ENCODE measurements at regions not wholly inside any gene's neighbourhood (a gene's known extent, or its start where the extent isn't known, plus 50 kb on each side); places are given as distances from the start of the nearest gene placed in this dataset.

DNA sequence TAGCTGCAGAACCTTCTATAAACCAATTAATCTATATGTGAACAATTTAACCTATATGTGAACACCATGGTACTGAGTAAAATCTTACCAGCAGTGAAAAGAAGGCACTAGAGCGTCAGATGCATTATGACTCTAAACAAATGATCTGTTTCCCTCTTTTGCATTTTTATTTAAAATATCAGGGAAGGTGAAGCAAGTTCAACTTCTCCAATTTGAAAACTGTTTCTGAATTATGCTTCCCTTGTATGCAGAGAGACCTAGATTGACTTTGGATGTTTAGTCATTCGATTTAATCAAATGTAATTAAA, 80.9 kb downstream of the DAD1 start:
- TF ChIP-seq, protein P1, sequence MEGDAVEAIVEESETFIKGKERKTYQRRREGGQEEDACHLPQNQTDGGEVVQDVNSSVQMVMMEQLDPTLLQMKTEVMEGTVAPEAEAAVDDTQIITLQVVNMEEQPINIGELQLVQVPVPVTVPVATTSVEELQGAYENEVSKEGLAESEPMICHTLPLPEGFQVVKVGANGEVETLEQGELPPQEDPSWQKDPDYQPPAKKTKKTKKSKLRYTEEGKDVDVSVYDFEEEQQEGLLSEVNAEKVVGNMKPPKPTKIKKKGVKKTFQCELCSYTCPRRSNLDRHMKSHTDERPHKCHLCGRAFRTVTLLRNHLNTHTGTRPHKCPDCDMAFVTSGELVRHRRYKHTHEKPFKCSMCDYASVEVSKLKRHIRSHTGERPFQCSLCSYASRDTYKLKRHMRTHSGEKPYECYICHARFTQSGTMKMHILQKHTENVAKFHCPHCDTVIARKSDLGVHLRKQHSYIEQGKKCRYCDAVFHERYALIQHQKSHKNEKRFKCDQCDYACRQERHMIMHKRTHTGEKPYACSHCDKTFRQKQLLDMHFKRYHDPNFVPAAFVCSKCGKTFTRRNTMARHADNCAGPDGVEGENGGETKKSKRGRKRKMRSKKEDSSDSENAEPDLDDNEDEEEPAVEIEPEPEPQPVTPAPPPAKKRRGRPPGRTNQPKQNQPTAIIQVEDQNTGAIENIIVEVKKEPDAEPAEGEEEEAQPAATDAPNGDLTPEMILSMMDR (conservative IDR thresholded peaks at IDR 0.05): no peak
- TF ChIP-seq EZH2 (IDR thresholded peaks at IDR 0.05; ENCODE audit: low read depth): no peak
- H3K4me1 ChIP-seq (replicated peaks; ENCODE audit: insufficient read depth): no peaks in the 10 kb centered on the region
- no peaks in the 10 kb centered on the region for H3K9me2 ChIP-seq (ENCODE audit: insufficient read depth)
- no peaks in the 10 kb centered on the region for H3K9me3 ChIP-seq (ENCODE audit: insufficient read depth, low read depth)
- H3K27ac ChIP-seq: no peak overlapping the region
- H3K79me2 ChIP-seq (ENCODE audit: low read depth): no peaks in the 10 kb centered on the region
- no peaks in the 10 kb centered on the region for H3K27me3 ChIP-seq (ENCODE audit: insufficient read depth, low read depth)
- H4K20me1 ChIP-seq (ENCODE audit: insufficient read depth): no peaks in the 10 kb centered on the region
- no peak overlapping the region for H2AFZ ChIP-seq
- ChIA-PET CTCF (no interaction called here), POLR2A (ENCODE audit: unreplicated experiment) (no interaction called here)
- BruUV-seq (replicated peaks): no TSS peak
- H3K4me3 ChIP-seq: no peak overlapping the region
- no peak overlapping the region for H3K4me2 ChIP-seq
- no peaks in the 10 kb centered on the region for H3F3A ChIP-seq (ENCODE audit: insufficient read depth, low read depth)
- H3K36me3 ChIP-seq (ENCODE audit: low read depth): no peaks in the 10 kb centered on the region
- DNase-seq: no peak
- intact Hi-C loops (cut with micrococcal nuclease; ENCODE audit: unreplicated experiment): no loop called here

DNA sequence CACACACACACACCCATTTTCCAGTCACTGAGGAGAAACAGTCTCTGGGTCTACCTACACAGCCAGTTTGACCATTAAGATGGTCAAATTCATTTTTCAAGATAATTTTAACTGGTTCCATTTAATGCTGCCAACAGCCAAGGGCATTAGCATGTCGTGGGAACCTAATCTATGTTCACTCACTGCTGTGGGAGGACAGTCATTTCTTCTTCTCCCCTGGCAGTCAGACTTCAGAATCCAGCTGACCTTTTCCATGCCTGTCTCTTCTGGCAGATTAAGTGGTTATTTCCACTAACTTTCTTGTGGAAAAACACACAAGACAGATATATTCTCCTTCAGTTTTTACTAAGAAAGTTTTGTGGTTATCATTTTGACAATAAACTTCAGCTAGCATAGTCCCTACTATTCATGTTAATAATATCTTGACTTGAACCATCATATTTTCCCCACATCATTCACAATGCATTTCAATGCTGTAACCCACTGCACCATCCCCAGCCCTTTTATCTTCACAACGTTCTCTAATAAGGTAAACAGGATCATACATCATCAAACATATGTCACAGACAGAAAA, 82.2 kb downstream of the DAD1 start:
- Histone ChIP-seq H2AFZ (no peak overlapping the region), H3F3A (ENCODE audit: insufficient read depth, low read depth) (no peaks in the 10 kb centered on the region), H3K9me3 (ENCODE audit: insufficient read depth, low read depth) (no peaks in the 10 kb centered on the region), H3K27me3 (ENCODE audit: insufficient read depth, low read depth) (no peaks in the 10 kb centered on the region), H3K4me2 (no peak overlapping the region), H4K20me1 (ENCODE audit: insufficient read depth) (no peaks in the 10 kb centered on the region), H3K36me3 (ENCODE audit: low read depth) (no peaks in the 10 kb centered on the region), H3K79me2 (ENCODE audit: low read depth) (no peaks in the 10 kb centered on the region), H3K4me3 (no peak overlapping the region), H3K9me2 (ENCODE audit: insufficient read depth) (no peaks in the 10 kb centered on the region), H3K27ac (no peak overlapping the region), H3K4me1 (replicated peaks; ENCODE audit: insufficient read depth) (no peaks in the 10 kb centered on the region)
- ChIA-PET POLR2A (ENCODE audit: unreplicated experiment) (no interaction called here), CTCF (interaction anchor here (0.6 kb wide), 1 partner anchor 574 kb away, joined by 3 read pairs; no protein-coding TSS in a partner anchor)
- BruUV-seq (replicated peaks): no TSS peak
- DNase-seq: no peak
- TF ChIP-seq, protein P1 (conservative IDR thresholded peaks at IDR 0.05): no peak
- TF ChIP-seq EZH2 (IDR thresholded peaks at IDR 0.05; ENCODE audit: low read depth): no peak
- intact Hi-C loops (cut with micrococcal nuclease; ENCODE audit: unreplicated experiment): no loop called here

DNA sequence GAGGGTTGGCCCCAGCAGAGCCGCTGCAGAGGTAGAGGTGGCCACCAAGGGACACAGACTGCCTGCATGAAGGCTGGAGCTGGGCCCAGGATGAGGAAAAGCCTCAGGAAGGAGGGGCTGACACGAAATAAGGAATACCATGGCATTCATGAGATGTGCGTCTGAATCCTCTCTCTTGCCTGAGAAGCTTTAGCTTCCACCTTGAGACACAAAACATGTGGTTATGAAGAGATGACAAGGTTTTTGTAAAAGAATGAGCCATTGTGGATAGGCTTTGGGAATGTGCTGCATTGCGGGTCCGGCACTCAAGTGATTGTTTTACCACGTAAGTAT, 82.7 kb downstream of the DAD1 start:
- CTCF ChIA-PET: no interaction called here
- H3K36me3 ChIP-seq (ENCODE audit: low read depth): no peaks in the 10 kb centered on the region
- no peaks in the 10 kb centered on the region for H3K4me1 ChIP-seq (replicated peaks; ENCODE audit: insufficient read depth)
- TF ChIP-seq, protein P1 (conservative IDR thresholded peaks at IDR 0.05): no peak
- TF ChIP-seq EZH2 (IDR thresholded peaks at IDR 0.05; ENCODE audit: low read depth): no peak
- H3K9me3 ChIP-seq (ENCODE audit: insufficient read depth, low read depth): no peaks in the 10 kb centered on the region
- no peak overlapping the region for H2AFZ ChIP-seq
- no peak overlapping the region for H3K4me2 ChIP-seq
- DNase-seq: no peak
- no peak overlapping the region for H3K4me3 ChIP-seq
- intact Hi-C loops (cut with micrococcal nuclease; ENCODE audit: unreplicated experiment): no loop called here
- no TSS peak for BruUV-seq (replicated peaks)
- H3K9me2 ChIP-seq (ENCODE audit: insufficient read depth): no peaks in the 10 kb centered on the region
- no peaks in the 10 kb centered on the region for H3F3A ChIP-seq (ENCODE audit: insufficient read depth, low read depth)
- no peaks in the 10 kb centered on the region for H3K79me2 ChIP-seq (ENCODE audit: low read depth)
- no peaks in the 10 kb centered on the region for H4K20me1 ChIP-seq (ENCODE audit: insufficient read depth)
- POLR2A ChIA-PET (ENCODE audit: unreplicated experiment): no interaction called here
- H3K27ac ChIP-seq: no peak overlapping the region
- no peaks in the 10 kb centered on the region for H3K27me3 ChIP-seq (ENCODE audit: insufficient read depth, low read depth)

Data from PC-9 (cell line).